Hematopoietic multipotent progenitor cell treated with erythropoietin and hydrocortisone succinate and interleukin-3 and kit ligand, for 8 days (in vitro differentiated cells): ENCODE measurements at regions not wholly inside any gene's neighbourhood (a gene's known extent, or its start where the extent isn't known, plus 50 kb on each side); places are given as distances from the start of the nearest gene placed in this dataset.

ENCODE experiments used
- DNase-seq: peaks from one replicate; pipeline ENCODE4 v3.0.0-alpha.2; 2015

GRCh38 chr4:136489101-136489500 is 1043.2 kb downstream of the PCDH18 start:
- DNase-seq, result no peak

DNA sequence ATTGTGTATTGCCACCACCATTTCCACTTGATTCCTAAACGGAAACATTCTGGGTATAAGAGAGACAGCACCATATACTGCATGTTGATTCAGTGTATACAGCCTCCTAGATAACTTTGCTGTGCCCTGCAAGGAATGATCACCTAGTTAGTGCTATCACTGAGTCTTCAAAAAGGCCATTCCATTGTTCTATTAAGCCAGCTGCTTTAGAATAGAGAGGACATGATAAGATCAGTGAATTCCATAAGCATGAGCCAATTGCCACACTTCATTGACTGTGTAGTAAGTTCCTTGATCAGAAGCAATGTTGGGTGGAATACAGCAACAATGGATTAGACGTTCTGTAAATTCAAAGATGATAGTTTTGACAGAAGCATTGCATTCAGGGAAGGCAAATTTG is 1047.3 kb downstream of the PCDH18 start:
- DNase-seq, result no peak

DNA sequence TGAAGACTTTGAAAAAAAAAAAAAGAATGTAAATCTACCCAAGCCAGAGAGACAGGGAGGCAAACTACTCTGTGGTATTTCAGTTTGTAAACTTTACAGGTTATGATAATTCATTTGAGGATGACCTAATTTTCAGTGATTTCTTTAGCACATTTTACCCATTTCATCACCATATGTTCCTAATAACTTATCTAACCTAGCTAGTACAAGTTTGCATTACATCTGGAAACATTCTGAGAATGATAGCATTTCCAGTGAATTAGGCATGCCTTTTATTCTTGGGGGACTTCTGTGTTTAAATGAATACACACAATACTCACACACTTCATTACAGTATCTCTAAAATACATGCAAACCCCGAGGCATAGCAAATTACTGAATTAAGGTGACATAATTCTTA is 1055.5 kb downstream of the PCDH18 start:
- DNase-seq, result no peak

- no peak for DNase-seq
Observed at GRCh38 chr4:136471051-136471450, 1061.2 kb downstream of the PCDH18 start.

GRCh38 chr4:136465691-136466090 is 1066.6 kb downstream of the PCDH18 start:
- no peak for DNase-seq

DNA sequence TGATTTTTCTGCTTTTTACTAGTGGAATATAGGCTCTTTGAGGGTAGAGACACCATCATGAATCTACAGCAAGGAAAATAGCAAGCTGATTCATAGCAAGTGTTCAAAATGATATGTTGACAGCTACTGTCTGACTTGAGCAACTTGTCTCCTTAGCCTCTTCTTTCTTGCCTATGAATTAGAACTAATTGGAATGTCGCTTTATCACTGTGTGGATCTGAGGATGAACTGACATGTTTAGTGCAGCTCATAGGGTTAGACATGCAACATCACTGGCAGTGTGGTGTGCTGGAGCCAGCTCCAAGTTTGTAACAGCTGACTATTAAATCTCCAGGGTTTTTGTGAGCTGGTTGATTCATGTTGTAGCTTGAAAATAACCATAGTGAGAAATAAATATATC is 1068.4 kb downstream of the PCDH18 start:
- no peak for DNase-seq

GRCh38 chr4:136461533-136461932 is 1070.8 kb downstream of the PCDH18 start:
- DNase-seq, result no peak

DNA sequence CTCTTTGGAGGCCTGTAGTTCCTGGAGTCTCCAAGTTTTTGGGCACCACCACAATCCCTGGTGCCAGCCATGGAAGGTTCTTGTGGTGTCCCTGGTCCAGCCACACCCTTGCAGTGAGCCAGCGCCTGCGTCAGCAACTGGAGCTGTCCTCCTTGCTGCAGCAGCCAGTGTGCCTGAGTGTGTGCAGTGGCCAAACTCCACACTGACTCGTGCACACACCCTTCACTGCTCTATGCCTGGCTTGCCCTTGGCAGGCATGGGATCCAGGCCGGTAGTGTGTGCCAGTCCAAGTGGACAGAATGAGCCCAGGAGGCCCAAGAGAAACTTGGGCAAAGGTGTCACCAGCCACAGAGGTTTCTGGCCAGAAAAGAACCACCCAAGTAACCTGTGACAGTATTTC is 1074.0 kb downstream of the PCDH18 start:
- no peak for DNase-seq

DNA sequence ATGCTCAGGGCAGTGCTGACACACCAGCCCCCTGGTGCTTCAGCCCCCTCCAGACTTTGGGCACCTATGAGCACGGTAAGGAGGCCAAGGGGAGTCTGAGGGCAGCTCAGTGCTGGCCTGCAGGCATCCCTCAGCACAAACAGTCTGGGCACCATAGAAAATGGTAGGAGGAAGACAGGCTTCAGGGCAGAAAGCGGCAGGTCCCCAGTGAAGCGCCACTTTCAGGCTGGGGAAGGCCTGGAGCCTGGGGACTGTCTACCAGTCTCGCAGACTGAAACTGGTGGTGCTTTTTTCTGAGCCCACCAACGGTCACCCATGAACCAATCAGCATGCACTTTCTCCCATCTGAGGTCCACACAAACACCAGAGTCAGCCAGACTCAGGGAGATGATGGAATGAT is 1074.7 kb downstream of the PCDH18 start:
- DNase-seq, result no peak

GRCh38 chr4:136457004-136457403 is 1075.3 kb downstream of the PCDH18 start:
- DNase-seq, result no peak

- DNase-seq, result no peak
Observed at GRCh38 chr4:136443006-136443405, 1089.3 kb downstream of the PCDH18 start.

DNA sequence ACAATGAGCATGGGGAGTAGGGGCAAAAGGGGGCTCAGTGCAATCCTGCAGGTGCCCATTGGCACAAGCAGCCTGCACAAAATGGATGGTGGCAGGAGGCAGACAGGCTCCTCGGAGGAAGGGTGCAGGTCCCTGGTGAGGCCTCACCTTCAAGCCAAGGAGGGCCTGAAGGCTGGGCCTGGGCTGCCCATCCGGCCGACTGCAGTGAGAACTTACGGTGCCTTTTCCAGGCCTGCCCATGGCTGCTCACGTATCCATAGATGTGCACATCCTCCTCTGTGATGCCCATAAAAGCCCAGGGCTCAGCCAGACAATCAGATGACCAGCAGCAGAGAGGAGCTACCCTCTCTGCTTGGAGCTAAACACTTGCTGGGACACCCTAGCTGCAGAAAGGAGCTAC is 1089.8 kb downstream of the PCDH18 start:
- DNase-seq, result no peak

GRCh38 chr4:136441629-136442282 is 1090.5 kb downstream of the PCDH18 start:
- no peak for DNase-seq

GRCh38 chr4:136438645-136439044 is 1093.6 kb downstream of the PCDH18 start:
- no peak for DNase-seq

GRCh38 chr4:136424052-136424451 is 1108.2 kb downstream of the PCDH18 start:
- DNase-seq, result no peak

GRCh38 chr4:136414981-136415380 is 1117.3 kb downstream of the PCDH18 start:
- no peak for DNase-seq

DNA sequence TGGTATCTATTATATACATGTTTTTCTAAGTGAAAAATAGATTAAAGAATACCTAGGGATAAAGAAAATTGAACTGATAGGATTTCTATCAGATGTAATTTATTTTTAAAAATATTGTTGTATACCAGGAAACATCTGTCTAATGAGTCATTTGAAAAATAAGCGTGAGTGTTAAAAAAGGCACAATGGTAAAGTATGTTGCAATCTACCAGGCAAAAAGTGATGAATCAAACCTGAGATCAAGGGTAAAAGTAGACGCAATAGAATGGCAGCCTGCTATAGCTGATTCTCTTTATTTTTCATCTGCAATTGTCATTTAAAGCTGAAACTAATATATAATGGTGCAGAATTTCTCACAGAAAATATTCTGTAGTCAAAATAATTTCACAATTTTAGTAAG is 1119.6 kb downstream of the PCDH18 start:
- DNase-seq, result no peak

DNA sequence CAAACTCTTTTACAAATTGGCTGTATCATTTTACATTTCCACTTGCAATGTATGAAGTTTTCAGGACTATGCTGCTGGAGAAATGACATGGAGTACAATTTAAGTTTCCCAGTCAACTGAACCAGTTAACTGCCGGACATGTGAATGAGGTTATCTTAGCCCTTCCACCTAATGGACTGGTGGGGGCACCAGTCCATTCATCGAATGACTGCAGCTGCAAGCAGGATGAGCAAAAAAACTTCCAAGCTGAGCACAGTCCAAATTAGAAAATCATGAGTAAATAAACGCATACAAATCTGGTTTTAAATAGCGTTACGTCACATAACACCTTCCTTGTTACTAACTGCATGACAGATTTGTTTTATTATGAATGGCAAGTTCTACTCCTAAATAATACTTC is 1131.5 kb downstream of the PCDH18 start:
- DNase-seq, result no peak

DNA sequence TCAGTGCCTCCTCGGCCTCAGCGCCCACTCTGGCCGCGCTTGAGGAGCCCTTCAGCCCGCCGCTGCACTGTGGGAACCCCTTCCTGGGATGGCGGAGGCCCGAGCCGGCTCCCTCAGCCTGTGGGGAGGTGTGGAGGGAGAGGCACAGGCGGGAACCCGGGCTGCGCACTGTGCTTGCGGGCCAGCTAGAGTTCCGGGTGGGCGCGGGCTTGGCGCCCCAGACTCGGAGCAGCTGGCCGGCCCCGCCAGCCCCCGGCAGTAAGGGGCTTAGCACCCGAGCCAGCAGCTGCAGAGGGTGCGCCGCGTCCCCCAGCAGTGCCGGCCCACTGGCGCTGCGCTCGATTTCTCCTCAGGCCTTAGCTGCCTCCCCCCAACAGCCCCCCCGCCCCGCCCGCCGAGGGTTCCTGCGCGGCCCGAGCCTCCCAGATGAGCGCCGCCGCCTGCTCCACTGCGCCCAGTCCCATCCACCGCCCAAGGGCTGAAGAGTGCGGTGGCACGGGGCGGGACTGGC is 1137.0 kb downstream of the PCDH18 start:
- DNase-seq, result no peak

- no peak for DNase-seq
Observed at GRCh38 chr4:136392576-136392975, 1139.7 kb downstream of the PCDH18 start.

DNA sequence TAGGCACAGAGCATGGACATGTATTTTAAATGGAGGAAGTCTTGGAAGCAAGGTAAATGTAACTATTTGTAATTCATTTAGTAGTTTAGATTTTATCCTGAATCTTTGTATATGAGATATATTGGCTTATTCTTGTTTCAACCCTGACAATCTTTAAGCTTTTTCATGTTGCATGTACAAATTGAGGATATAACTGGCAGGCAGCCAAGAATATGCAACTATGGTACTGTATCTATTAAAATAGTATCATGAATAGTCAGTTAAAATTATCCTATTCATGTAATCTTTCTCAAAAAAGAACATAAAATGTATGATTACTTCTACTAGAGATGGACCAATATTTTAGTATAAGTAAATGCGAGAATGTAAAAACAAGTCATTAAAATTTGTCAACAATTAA is 1141.5 kb downstream of the PCDH18 start:
- DNase-seq, result no peak

GRCh38 chr4:136383082-136383481 is 1149.2 kb downstream of the PCDH18 start:
- DNase-seq, result no peak

GRCh38 chr4:136371231-136371630 is 1161.1 kb downstream of the PCDH18 start:
- DNase-seq, result no peak

GRCh38 chr4:136369073-136369472 is 1163.2 kb downstream of the PCDH18 start:
- DNase-seq, result no peak

DNA sequence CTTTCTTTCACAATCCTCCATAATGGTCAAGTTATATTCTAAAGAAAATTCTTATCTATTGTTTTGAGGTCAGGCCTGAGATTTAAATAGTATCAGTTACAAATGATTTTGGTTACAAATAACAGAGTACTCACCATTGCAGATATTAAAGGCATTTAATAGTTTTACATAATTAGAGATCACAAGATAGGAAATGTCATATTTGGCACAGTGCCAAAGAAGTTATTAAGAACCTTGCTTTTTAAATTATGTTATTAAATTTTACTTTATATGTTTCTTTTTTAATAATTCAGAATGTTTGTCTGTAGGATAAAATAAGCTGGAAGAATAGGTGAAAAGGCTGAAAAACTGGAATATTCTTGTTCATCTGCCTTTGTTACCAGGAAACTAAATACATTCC is 1174.7 kb downstream of the PCDH18 start:
- DNase-seq, result no peak
